Choroid plexus epithelial cell (primary cell): ENCODE measurements at regions not wholly inside any gene's neighbourhood (a gene's known extent, or its start where the extent isn't known, plus 50 kb on each side); places are given as distances from the start of the nearest gene placed in this dataset.

Experiments used
- DNase-seq: peaks from one replicate; pipeline ENCODE4 v3.0.0-alpha.2; 2010; ENCODE audit warnings: low read depth
- H3K4me3 ChIP-seq: 2 replicates; pipeline ENCODE4 v1.5.1; 2011; ENCODE audit warnings: low read depth, mild to moderate bottlenecking, control low read depth, low read length, moderate library complexity
- TF ChIP-seq, protein P1 (sequence below): conservative IDR thresholded peaks from 2 replicates; pipeline ENCODE4 v1.5.1; 2011; ENCODE audit warnings: low read depth, mild to moderate bottlenecking, control low read depth, inconsistent platforms, low read length, moderate library complexity

DNA sequence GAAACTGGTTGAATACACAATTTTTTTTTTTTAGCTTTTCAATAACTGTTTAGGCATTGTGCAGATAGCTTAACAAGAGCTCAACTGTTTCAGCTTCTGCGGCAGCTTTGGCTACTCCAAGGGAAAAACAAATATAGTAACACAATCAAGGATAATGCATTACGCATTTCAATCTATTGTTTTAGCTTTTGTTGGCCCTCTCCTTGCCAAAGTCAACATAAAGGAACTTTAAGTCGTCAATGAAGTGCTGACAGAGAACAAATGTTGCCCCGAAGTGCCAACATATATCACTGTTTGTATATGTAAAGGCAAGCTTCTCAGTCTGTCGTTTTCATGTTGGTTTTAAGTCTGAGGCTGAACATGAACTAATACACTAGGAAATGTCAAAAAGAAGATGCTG lies 1087.4 kb upstream of the FLRT2 start:
- TF ChIP-seq, protein P1, sequence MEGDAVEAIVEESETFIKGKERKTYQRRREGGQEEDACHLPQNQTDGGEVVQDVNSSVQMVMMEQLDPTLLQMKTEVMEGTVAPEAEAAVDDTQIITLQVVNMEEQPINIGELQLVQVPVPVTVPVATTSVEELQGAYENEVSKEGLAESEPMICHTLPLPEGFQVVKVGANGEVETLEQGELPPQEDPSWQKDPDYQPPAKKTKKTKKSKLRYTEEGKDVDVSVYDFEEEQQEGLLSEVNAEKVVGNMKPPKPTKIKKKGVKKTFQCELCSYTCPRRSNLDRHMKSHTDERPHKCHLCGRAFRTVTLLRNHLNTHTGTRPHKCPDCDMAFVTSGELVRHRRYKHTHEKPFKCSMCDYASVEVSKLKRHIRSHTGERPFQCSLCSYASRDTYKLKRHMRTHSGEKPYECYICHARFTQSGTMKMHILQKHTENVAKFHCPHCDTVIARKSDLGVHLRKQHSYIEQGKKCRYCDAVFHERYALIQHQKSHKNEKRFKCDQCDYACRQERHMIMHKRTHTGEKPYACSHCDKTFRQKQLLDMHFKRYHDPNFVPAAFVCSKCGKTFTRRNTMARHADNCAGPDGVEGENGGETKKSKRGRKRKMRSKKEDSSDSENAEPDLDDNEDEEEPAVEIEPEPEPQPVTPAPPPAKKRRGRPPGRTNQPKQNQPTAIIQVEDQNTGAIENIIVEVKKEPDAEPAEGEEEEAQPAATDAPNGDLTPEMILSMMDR, result no peak
- no peak for DNase-seq
- no peak overlapping the region for H3K4me3 ChIP-seq

DNA sequence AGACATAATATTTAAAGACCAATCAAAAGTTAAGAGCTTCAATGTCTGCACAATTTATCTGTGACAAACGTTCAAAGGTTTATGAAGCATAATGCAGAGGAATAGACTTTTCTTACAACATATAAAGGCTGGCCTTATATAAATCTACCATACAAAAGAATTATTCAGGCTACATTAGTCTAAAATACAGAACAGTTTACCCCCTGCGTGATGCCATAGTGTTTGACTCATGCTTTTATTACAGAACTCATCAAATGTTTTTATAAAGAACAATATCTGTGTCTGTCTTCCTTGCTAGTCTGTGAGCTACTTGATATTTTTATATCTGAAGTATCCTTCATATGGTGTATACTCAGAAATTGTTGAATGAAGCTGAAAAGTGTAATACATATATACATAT lies 1084.5 kb upstream of the FLRT2 start:
- no peak for DNase-seq
- TF ChIP-seq, protein P1, result no peak
- no peak overlapping the region for H3K4me3 ChIP-seq

DNA sequence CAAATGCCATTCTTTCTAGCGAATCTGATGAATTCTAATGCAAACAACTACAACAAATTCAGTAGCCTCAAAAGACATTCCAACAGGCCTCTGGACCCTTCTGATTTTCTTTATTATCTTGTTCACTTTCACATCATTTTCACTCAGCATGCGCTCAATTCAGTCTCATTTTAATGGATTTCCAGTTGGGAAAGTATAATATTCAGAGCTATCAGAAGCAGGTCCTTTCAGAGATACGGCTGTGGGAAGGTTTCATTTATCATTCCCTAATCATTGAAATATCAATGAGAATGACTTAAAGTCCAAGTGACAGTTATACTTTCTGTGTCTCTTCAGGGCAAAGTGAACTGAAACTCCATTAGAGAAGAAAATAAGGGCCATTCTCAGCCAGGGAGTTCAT lies 1083.7 kb upstream of the FLRT2 start:
- DNase-seq, result no peak
- H3K4me3 ChIP-seq, result no peak overlapping the region
- TF ChIP-seq, protein P1, result no peak

DNA sequence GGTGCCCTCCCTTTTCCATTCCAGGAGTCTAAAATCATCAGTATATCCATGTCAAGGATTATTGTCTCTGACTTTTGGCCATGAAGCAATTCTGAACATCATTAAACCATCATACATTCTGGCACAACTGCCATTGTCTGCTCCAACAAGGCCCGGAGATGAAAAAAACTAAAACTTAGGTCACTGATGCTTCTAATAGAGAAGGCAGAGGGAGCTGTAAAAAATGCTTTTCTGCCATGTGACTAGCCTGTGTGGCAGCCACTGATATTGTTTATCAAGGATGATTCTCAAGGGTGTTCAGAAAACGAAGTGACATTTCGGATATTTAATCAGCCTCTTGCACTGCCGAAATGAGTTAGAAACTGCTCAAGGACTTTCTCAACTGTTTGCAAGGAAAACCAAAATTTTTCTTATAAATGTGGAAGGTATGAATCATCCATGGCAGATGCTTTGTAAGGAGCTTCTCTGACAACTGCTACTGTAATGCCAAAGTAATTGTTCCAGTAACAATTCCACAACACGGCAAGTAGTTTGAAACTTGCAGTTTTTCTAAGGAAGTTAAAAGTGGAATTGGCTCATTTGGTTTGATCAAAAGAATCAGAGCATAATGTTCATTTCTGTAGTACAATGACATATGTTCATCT lies 1076.5 kb upstream of the FLRT2 start:
- TF ChIP-seq, protein P1, result no peak
- no peak overlapping the region for H3K4me3 ChIP-seq
- peak; percentile 26 for DNase-seq

DNA sequence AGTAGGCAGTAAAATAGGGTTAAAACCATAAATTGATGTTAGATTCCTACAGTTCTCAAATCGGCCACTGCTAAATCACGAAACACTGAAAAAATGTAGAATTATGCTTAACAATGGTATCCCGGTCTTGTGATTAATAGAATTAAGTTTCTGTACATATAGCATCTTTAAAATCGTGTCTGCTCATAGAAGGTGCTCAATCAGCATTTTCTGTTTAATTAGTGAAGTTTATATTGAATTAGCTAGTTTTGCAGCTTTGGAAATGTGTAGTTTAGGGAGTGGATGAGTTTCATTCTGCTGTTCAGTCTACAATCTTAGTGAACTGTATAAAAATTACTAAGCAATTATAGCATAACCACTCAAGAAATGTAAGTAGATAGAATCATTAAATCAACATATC lies 1075.8 kb upstream of the FLRT2 start:
- no peak for DNase-seq
- no peak overlapping the region for H3K4me3 ChIP-seq
- TF ChIP-seq, protein P1, result no peak

DNA sequence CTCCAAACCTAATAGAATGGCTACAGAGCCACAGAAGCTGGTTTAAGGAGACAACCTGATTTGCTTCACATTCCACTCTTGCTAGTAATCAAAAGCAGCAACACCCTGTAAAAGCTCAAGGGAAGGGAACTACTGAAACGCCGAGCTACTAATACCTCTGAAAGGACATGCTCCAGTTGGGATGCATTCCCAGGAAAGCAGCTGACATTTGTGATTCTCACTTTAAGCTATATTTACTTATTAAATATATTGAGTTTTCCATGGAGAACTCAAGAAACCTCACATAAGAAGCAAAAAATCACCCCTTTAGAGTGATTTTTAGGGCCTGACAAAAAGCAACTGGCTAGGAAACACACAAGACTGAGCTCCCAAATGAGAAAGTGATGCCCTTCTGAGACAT lies 1073.0 kb upstream of the FLRT2 start:
- DNase-seq, result no peak
- TF ChIP-seq, protein P1, result no peak
- no peak overlapping the region for H3K4me3 ChIP-seq

DNA sequence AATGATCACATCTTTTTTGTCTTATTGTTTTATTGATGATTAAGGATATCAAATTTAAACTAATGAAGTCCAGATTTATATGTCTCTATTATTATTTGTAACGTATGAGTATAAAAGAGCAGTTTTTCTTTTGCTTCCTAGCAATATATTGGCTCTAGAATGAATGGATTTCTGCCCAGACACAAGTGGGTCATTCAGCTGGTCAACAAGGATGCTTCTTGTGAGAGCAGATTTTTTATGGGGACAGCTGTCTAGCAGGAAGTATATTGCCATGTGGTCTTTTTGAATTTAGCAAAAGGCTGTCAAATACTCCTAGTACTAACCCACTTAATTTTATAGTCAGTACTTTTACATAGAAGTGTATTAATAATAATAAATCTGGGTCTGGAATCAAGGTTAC lies 1071.1 kb upstream of the FLRT2 start:
- TF ChIP-seq, protein P1, result no peak

More for the DNA sequence above, 1071.1 kb upstream of the FLRT2 start:
- H3K4me3 ChIP-seq, result no peak overlapping the region
- DNase-seq, result no peak
